ENCODE measurements at regions not wholly inside any gene's neighbourhood (a gene's known extent, or its start where the extent isn't known, plus 50 kb on each side); places are given as distances from the start of the nearest gene placed in this dataset.
"Not testable (repeated sequence)": the region's sequence is repeated elsewhere in the genome, so short reads cannot be mapped to it uniquely, and the experiment has no call there.

DNA sequence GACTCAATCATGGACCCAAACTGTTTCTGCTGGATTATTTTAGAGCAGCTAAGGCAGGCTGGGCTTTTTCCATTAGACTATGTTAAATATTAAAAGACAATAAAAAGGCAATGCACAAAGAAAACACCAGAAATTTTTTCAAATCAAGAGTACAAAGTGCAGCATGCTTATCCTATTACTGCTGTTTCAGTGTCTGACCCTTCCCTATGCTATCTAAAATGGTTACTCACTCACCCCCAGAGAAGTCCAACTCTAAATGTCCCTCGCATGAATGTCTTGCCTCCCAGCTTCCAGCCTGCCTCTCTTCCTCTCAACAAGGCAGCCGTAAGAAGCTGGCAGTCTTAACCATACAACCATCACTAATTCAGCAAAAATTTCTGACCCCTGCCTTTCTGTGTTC is 108.7 kb upstream of the SYT6 start:
- DNase-seq (ENCODE audit: low read depth): no peak

DNA sequence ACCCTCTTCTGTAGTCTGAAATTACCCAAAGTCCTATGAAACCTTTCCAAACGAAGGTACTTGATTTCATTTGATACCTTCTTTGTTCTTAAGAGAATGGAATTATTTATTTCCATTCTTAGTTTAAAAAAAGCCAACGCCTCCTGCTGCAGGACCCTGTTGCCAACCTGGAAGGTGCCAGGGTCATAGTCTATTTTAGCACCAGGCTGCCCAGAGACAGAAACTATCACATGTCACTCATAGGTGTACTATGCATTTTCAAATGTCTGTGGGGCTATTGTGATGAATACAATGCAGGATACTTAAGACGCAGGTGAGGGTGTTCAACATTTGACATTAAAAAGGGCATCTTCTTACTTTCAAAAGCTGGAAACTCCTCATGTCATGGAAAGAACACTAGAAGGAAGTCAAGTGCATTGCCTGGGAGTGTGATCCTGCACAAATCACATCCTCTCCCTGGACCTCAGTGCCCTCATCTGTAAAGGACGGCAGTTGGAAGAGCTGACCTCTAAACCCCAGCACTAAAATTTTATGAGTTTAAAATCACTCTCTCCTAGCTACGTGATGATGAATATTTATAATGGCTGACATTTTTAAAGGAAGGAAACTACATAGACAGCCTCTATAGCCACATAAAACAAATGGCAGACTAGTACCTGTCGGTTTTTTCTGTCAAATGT is 107.3 kb upstream of the SYT6 start:
- DNase-seq (ENCODE audit: low read depth): no peak

DNA sequence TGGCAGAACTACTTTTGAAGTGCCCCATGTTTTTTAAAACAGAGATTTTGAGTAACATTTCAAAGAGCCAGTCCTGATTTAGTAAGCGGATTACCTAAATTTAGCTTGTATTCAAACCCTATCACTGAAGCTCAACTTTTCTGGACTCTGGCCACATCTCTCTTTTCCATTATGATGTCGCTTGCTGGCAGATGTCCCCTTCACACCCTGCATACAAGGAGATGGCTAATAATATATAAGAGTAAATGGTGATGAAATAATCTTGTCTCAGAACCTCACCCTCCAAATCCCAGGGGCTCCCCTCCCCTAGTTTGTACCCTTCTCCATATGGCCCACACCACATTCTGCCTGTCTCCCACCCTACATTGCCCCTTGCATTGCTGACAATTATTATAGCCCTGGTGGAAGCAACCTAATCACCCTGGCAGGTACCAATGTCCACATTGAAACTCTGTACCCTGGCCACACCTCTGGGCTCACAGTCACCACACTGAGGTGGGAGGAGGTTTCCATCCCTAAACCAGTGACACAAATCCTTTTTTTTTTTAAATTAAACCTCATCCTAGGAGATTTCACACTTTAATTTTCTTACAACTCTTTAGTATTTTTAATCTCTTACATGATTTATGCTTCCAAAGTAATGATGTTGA is 106.0 kb upstream of the SYT6 start:
- no peak for DNase-seq (ENCODE audit: low read depth)

DNA sequence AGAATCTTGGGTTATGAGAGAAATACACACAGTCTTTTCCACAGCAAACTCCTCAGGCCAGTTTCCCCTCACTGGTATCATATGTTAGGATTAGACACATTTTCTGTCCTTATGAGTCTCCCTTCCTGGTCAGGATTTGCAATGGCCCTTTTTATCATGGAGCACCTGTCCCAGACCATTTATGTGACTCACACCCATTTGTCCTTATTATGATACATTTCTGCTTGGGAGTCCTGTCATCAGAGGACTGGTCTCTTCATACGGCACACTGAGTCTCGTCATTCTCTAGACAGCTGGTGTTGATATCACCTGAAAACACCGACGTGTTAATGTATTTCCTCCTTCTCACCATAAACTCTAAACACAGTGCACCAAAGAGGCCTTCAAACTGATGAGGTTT is 105.0 kb upstream of the SYT6 start:
- DNase-seq (ENCODE audit: low read depth): no peak

DNA sequence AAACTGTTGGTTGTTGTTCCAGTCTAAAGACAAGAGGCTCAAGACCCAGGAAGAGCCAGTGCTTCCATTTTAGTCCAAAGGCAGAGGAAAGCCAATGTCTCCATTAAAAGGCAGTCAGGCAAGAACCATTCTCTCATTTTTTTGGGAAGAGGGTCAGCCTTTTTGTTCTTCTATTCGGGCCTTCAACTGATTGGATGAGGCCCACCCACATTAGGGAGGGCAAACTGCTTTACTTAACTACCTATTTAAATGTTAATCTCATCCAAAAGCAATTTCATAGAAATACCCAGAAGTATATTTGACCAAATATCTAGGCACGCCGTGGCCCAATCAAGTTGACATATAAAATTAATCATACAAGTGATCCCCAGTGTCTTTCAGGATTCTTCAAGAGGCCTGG is 104.4 kb upstream of the SYT6 start:
- no peak for DNase-seq (ENCODE audit: low read depth)

DNA sequence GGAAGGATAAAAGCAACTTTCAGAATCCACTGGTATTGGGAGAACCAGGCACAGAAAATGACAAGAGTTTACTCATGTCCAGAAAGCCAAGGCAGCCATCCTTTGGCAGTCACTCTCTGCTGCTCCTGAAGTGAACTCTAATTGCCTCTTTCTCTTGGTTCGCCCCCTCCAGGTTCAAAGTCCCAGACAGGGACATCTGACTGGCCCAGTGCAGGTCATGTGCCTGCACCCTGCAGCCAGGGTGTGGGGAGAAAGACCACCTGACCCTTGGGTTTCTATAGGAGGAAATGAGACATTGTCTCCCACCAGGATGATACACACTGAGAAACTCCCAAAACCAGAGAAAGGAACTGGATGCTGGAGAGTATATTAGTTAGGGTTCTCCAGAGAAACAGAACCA is 103.9 kb upstream of the SYT6 start:
- no peak for DNase-seq (ENCODE audit: low read depth)

DNA sequence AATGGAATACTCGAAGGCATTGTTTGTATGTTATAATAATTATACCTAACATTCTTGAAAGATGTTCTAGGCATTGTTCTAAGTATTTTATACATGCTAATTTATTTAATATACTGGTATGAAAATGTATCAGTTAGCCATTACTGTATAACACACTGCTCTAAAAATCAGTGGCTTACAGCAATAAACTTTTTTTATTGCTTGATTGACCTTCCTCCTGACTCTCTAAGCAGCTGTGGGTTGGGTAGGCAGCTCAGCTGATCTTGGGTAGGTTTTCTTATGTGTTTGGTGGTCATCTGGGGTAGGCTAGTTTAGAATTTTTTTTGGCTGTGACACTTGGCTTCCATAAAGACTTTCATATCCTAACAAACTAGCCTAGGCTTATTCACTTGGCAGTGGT is 100.2 kb upstream of the SYT6 start:
- DNase-seq (ENCODE audit: low read depth): no peak

DNA sequence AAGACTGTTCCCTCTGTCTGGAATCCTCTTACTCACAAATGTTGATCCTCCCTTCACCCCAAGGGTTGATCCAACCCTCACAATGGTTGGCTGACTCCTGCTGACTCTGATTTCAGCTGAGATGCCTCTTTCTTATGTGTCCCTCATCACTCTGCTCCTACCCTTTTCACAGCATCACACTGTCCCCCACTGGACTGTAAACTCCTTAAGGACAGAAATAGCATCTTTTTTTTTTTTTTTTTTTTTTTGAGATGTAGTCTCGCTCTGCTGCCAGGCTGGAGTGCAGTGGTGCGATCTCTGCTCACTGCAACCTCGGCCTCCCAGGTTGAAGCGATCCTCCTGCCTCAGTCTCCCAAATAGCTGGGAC is 97.9 kb upstream of the SYT6 start:
- DNase-seq (ENCODE audit: low read depth): no peak

DNA sequence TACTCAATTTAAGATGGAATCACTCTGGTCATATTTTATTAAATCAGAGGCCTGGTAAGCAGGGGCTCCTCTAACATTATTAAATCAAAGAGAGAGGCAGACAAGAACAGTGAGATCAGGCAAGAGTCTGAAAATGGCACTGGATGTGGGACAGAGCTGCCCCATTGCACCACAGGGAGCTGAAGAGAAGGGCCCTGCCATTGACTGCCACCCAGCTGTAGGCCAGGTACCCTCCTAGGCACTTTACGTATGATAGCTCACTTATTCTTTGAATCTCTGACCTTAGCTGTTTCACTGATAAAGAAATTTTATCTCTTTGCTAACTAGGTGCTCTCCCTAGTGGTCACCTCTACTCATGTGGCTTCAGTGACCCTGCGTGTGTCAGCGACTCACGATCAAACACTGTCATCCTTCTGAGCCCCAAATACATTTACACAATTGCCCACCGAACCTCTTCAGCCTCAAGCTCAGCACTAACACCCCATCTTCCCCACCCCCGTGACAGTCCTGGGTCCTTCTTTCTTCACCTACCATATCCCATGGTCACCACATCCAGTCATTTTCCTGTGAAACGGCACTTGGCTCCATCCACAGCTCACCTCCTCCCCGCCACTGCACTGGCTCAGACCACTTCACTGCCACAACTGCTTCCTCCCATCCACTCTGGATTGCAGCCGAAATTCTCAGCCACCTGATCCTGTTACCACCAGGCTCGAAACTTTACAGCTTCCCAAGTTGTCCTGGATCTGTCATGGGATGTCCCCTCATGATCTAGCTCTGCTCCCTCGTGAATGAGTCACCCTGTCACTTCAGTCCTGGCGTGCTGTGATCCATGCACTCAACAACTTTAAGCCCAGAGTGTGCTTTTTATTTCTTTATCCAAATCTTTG is 97.3 kb upstream of the SYT6 start:
- no peak for DNase-seq (ENCODE audit: low read depth)

DNA sequence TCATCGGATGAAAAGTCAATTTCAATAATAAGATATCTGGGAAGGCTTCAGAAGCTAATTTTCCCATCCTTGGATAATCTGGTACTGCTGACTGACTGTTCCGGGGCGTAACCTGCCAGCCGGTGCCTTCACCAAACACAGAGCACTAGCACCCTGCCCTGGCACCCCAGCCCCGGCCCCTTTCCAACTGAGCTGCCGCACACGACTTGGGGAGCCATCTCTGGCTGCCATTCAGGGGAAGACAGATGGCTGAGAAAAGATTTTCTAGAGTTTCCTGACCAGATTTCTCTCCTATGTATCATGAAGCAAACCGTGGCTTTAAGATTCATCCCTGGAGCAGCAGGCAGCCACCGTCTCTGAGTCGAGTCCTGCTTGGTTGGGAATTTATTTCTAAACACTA is 96.0 kb upstream of the SYT6 start:
- DNase-seq (ENCODE audit: low read depth): no peak

DNA sequence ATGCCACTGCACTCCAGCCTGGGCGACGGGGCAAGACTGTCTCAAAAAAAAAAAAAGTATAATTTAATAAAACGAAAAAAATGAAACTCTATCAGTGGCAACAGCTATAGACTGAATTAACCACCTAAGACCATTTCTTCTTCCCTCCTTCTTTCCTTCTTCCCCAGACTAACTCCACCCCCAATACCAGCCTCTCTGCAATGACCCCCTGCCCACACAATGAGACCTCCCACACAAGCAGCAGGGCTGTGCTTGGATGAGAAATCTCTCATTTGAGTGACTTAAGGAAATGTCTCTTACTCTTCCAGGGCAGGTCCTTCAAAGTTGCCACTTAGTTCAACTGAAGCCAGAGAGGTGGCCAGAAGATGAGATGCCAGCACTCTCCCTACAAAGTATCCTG is 94.5 kb upstream of the SYT6 start:
- DNase-seq (ENCODE audit: low read depth): no peak

DNA sequence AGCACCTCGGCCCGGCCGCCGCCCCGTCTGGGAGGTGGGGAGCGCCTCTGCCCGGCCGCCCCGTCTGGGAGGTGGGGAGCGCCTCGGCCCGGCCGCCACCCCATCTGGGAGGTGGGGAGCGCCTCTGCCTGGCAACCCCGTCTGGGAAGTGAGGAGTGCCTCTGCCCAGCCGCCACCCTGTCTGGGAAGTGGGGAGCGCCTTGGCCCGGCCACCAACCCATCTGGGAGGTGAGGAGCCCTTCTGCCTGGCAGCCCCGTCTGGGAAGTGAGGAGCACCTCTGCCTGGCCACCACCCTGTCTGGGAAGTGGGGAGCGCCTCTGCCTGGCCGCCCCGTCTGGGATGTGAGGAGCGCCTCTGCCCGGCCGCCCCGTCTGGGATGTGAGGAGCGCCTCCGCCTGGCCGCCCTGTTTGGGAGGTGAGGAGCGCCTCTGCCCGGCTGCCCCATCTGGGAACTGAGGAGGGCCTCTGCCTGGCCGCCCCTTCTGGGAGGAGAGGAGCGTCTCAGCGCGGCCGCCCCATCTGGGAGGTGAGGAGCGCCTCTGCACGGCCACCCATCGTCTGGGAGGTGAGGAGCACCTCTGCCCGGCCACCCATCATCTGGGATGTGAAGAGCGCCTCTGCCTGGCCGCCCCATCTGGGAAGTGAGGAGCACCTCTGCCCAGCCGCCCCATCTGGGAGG is 89.0 kb upstream of the SYT6 start:
- not testable (repeated sequence) for DNase-seq (ENCODE audit: low read depth)

DNA sequence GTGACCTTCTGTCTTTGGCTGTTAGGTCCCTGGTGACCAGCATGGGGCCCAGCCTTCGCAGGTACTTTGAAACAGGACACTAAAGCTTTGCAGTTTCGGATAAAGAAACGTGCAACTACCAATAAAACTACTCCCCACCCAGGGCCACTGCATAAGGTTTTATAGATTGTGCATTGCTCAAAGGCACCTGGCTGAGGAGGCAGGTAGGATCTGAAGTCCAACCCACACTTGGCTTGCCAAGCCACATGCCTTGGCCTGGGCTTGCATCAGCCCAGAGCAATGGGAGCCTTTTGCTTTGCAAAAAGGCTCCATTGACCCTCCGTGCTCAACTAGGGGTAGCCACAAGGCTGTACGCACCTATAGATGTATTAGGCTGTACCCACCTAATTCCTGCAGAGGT is 84.4 kb upstream of the SYT6 start:
- no peak for DNase-seq (ENCODE audit: low read depth)

DNA sequence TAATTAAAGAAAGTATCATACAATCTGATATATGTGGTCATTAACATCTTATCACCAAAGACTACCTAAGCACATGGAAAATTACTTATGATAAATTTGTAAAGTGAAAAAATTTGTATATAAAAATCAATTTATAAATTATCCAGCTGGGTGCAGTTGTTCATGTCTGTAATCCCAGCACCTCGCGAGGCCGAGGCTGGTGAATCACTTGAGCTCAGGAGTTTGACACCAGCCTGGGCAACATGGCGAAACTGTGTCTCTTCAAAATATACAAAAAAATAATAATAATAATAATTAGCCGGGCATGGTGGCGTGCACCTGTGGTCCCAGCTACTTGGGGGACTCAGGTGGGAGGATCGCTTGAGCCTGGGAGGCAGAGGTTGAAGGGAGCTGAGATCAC is 82.8 kb upstream of the SYT6 start:
- DNase-seq (ENCODE audit: low read depth): no peak

DNA sequence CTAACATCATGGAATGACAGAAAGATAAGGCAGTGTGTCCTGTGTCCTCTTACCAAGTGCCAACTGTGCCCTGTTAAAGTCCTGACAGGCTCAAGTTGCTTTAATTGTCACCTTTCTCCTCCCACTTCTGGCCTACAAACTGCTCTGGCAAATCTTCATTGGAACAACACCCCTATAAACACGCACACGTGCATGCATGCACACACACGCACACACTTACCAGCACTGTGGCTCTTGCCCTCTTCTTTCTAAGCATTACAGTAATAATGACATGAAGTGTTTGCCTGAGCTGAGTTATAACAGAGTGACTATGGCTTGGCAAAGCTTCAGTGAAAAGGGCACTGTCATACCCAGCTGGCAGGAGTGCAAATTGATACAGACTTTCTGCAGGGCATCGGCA is 82.3 kb upstream of the SYT6 start:
- DNase-seq (ENCODE audit: low read depth): no peak

DNA sequence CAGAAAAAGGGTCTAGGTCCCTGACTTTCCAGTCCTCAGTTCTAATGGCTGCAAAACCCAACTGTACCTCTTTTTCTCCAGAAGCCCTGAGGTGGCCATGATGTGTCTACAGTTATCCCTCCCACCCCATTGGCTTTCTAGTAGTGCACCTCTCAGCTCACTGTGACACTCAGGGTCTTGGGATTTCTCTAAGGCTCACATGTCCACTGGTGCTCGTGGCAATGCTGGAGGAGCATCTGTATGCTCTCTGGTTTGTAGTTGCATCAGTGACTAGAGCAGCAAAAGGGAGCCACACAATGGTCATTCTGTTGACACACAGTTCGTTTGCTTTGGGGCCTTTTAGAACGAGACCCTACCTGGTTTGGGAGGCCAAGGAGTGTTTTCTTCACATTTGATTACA is 81.6 kb upstream of the SYT6 start:
- no peak for DNase-seq (ENCODE audit: low read depth)

DNA sequence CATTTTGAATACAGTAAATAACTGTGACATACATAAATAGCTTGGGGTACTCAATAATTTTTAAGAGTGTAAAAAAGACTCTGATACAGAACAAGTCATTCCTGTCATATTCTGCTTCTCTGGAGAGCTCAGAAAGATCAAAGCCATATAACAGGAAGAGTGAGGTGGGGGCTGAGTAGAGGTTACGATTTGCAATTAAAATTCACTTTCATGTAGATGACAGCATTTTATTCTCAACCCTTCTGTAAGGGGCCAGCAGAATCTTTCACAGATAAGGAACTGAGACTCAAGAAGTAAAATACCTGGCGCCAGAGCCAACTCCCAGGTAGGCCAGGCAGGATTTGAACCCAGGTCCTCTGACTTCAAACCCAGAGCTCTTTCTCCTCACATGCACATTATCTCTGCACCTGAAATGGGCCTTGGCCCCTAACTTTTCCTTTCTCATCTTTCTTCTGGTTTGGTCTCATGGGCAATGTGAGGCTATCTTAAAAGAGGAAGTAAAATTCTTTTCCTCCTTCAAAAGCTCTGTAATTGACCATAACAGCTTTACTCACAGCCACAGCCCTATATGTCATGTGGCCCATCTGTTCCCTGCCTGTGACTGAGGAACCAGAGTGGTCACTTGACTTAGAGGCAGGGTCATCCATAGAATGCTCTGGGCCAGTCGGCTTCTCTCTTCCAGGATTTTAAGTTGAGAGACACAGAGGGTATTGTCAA is 80.9 kb upstream of the SYT6 start:
- DNase-seq (ENCODE audit: low read depth): no peak

DNA sequence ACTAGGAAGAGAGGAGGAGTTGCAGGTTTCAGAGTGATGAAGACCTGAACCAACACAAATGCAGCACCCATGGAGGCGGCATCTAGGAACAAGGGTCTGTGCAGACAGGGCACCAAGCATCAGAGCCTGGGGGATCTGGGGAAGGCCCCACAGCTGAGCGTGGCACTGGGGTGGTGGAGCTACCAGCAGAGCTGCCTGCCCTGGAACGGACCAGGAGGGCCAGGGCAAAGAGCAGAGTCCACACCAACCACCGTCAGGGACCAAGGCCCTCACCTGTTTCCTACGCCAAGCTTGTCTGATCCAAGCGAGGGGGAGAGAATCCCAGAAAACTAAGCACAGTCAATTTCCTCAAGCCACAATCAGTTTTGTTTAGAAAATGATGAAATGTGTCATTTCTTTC is 79.0 kb upstream of the SYT6 start:
- no peak for DNase-seq (ENCODE audit: low read depth)

DNA sequence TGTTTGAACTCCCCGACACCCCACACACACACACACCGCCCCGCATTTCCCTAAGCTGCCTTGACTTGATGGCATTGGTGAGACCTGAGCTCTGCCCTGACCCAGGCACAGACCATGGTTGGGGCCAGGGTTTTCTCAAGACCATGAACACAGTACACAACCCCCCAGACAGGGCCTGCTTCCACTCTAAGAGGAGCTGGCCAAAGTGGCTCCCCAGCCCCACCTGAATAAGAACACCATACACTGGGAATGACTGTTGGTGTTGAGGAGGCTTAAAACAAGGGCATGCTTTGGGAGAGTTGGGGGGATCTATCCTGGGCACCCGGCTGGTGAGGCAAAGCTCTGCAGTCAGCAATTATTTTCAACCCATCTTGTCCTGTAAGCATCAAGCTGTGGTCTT is 77.6 kb upstream of the SYT6 start:
- DNase-seq (ENCODE audit: low read depth): no peak

DNA sequence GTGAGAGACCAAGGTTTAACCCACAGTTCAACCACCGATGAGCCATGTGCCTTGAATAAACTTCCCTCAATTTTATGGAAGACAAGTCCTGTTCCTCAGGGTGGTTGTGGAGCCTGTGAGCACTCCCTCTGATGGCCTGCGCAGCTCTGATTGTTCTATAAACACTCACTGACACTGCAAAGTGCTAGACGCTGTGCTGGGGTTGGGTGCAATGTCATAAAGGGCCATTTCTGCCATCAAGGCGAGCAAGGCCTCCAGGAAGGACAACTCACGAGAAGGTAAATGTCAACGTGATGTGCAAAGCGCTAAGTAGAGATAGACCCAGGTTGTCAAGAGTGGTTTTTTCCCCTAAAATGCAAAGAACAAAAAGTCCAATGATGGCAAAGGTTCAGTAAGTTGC is 75.7 kb upstream of the SYT6 start:
- no peak for DNase-seq (ENCODE audit: low read depth)

DNA sequence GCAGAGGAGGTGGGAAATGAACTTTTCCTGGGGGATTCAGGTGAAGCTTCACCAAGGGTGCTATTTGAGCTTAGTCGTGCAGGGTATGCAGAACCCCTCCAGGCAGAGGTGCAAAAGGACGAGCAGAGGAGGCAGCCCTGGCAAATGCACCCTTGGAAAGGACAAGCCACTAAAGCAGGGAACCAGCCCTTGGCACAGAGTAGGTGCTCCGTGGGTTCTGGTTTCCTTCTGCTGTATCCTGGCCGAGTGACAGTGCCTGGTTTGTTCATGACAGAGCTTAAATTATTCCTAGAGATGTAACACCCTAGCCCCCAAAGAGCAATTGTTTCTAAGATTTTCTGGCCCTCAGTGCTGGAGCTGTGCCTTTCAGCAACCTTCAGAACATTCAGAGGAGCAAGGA is 73.4 kb upstream of the SYT6 start:
- no peak for DNase-seq (ENCODE audit: low read depth)

Data from activated T-helper 9 cell treated with anti-CD3 and anti-CD28 coated beads, Interleukin-2, amount 50 U/mL, for 16 hours (primary cell).